ENCODE measurements at regions not wholly inside any gene's neighbourhood (a gene's known extent, or its start where the extent isn't known, plus 50 kb on each side); places are given as distances from the start of the nearest gene placed in this dataset.

GRCh38 chr6:19945843-19946358 lies 108.7 kb downstream of the ID4 start:
- H3K9me2 ChIP-seq (replicated peaks; ENCODE audit: insufficient read depth, low read length), result no peaks in the 10 kb centered on the region
- no peaks in the 10 kb centered on the region for H3K79me2 ChIP-seq (ENCODE audit: insufficient read depth, low read length)
- H3K4me3 ChIP-seq (ENCODE audit: insufficient read depth, low read length, poor library complexity, severe bottlenecking), result no peak overlapping the region
- no peak overlapping the region for H3K9ac ChIP-seq (ENCODE audit: low read length)
- no peak overlapping the region for H2AFZ ChIP-seq (ENCODE audit: low read depth, low read length, severe bottlenecking)
- H3F3A ChIP-seq (ENCODE audit: insufficient read depth), result no peaks in the 10 kb centered on the region
- TF ChIP-seq EZH2phosphoT487 (conservative IDR thresholded peaks at IDR 0.05; ENCODE audit: low read length) (no peak), CTCF (IDR thresholded peaks at IDR 0.05; ENCODE audit: insufficient read depth, low read length, poor library complexity, severe bottlenecking) (no peak)
- H3K9me3 ChIP-seq (ENCODE audit: insufficient read depth, low read length), result no peaks in the 10 kb centered on the region
- H4K20me1 ChIP-seq (ENCODE audit: low read depth, low read length), result no peaks in the 10 kb centered on the region
- H3K27ac ChIP-seq (ENCODE audit: low read depth, low read length), result no peak overlapping the region
- H3K27me3 ChIP-seq (ENCODE audit: low read length), result no peaks in the 10 kb centered on the region
- no peak overlapping the region for H3K4me2 ChIP-seq (ENCODE audit: low read depth, low read length, poor library complexity, severe bottlenecking)
- 0 out of 2 replicates have a peak, but pooled peaks cover 5% of the 10 kb centered on the region for H3K36me3 ChIP-seq (ENCODE audit: low read length)

- Histone ChIP-seq H4K20me1 (ENCODE audit: low read depth, low read length) (no peaks in the 10 kb centered on the region), H3K27ac (ENCODE audit: low read depth, low read length) (no peak overlapping the region), H3K4me3 (ENCODE audit: insufficient read depth, low read length, poor library complexity, severe bottlenecking) (no peak overlapping the region), H3F3A (ENCODE audit: insufficient read depth) (no peaks in the 10 kb centered on the region), H3K4me2 (ENCODE audit: low read depth, low read length, poor library complexity, severe bottlenecking) (no peak overlapping the region), H3K36me3 (ENCODE audit: low read length) (0 out of 2 replicates have a peak, but pooled peaks cover 5% of the 10 kb centered on the region), H2AFZ (ENCODE audit: low read depth, low read length, severe bottlenecking) (no peak overlapping the region), H3K9me3 (ENCODE audit: insufficient read depth, low read length) (no peaks in the 10 kb centered on the region), H3K27me3 (ENCODE audit: low read length) (no peaks in the 10 kb centered on the region), H3K79me2 (ENCODE audit: insufficient read depth, low read length) (no peaks in the 10 kb centered on the region), H3K9me2 (replicated peaks; ENCODE audit: insufficient read depth, low read length) (no peaks in the 10 kb centered on the region), H3K9ac (ENCODE audit: low read length) (no peak overlapping the region)
- TF ChIP-seq EZH2phosphoT487 (conservative IDR thresholded peaks at IDR 0.05; ENCODE audit: low read length) (no peak), CTCF (IDR thresholded peaks at IDR 0.05; ENCODE audit: insufficient read depth, low read length, poor library complexity, severe bottlenecking) (no peak)
These were observed 112.0 kb downstream of the ID4 start for GRCh38 chr6:19949155-19949554.

GRCh38 chr6:19964115-19964514 lies 126.9 kb downstream of the ID4 start:
- Histone ChIP-seq H3K4me2 (ENCODE audit: low read depth, low read length, poor library complexity, severe bottlenecking) (no peak overlapping the region), H2AFZ (ENCODE audit: low read depth, low read length, severe bottlenecking) (no peak overlapping the region), H3K27me3 (ENCODE audit: low read length) (no peaks in the 10 kb centered on the region; the same call in 1 of the 2 replicates), H3K9ac (ENCODE audit: low read length) (no peak overlapping the region), H3K36me3 (ENCODE audit: low read length) (no peaks in the 10 kb centered on the region), H3K9me2 (replicated peaks; ENCODE audit: insufficient read depth, low read length) (no peaks in the 10 kb centered on the region), H3K27ac (ENCODE audit: low read depth, low read length) (no peak overlapping the region), H3K9me3 (ENCODE audit: insufficient read depth, low read length) (no peaks in the 10 kb centered on the region), H3K4me3 (ENCODE audit: insufficient read depth, low read length, poor library complexity, severe bottlenecking) (no peak overlapping the region), H3F3A (ENCODE audit: insufficient read depth) (no peaks in the 10 kb centered on the region), H3K79me2 (ENCODE audit: insufficient read depth, low read length) (no peaks in the 10 kb centered on the region), H4K20me1 (ENCODE audit: low read depth, low read length) (no peaks in the 10 kb centered on the region)
- TF ChIP-seq EZH2phosphoT487 (conservative IDR thresholded peaks at IDR 0.05; ENCODE audit: low read length) (no peak), CTCF (IDR thresholded peaks at IDR 0.05; ENCODE audit: insufficient read depth, low read length, poor library complexity, severe bottlenecking) (no peak)
